Nephron progenitor cell (in vitro differentiated cells): ENCODE measurements at regions not wholly inside any gene's neighbourhood (a gene's known extent, or its start where the extent isn't known, plus 50 kb on each side); places are given as distances from the start of the nearest gene placed in this dataset.

ENCODE experiments used
- DNase-seq: peaks from one replicate; pipeline ENCODE4 v3.0.0; 2021
- H3K27ac Mint-ChIP-seq: 2 replicates; pipeline ENCODE4 v1.8.0; 2021; ENCODE audit warnings: mild to moderate bottlenecking, moderate library complexity, mixed read lengths
- H3K27me3 Mint-ChIP-seq: 2 replicates; pipeline ENCODE4 v1.8.0; 2021; ENCODE audit warnings: mild to moderate bottlenecking, low read depth, mixed read lengths; ENCODE audit not compliant: poor library complexity
- H3K36me3 Mint-ChIP-seq: 2 replicates; pipeline ENCODE4 v1.8.0; 2021; ENCODE audit warnings: low read depth, mixed read lengths
- H3K4me1 Mint-ChIP-seq: 2 replicates; pipeline ENCODE4 v1.8.0; 2021; ENCODE audit warnings: mixed read lengths
- H3K4me3 Mint-ChIP-seq: 2 replicates; pipeline ENCODE4 v1.8.0; 2021; ENCODE audit warnings: mild to moderate bottlenecking, moderate library complexity, mixed read lengths
- H3K9me3 Mint-ChIP-seq: 2 replicates; pipeline ENCODE4 v1.8.0; 2021; ENCODE audit warnings: mild to moderate bottlenecking, moderate library complexity, mixed read lengths
- TF ChIP-seq, protein P1 (sequence below): fragments of 200-600 bp; sonication (generic); IDR thresholded peaks from 2 replicates; pipeline ENCODE4 v1.5.0; 2021; ENCODE audit warnings: antibody characterized with exemption

DNA sequence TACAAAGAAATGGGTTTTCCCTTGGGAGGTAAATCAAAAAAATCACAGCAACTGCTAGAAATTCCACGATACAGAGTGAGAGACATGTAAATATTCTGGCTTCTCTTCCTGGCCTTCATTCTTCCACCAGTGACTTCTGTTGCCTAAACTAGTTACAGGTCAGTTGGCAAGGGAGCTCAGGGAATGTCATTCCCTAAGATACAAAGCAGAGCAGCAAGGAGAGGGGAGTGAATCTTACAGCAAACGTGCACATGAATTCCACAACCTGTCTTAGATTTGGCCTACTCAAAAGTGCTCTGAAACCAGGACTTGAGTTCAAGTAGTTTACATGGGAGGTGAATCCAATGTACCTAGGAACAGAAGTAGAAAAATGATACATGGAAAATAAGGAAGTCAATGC lies 445.3 kb upstream of the LRRC7 start:
- Mint-ChIP-seq H3K27me3 (peaks cover 2% of the 10 kb centered on the region), H3K27ac (no peak overlapping the region), H3K36me3 (peaks cover 27% of the 10 kb centered on the region), H3K9me3 (peaks cover 31% of the 10 kb centered on the region), H3K4me1 (peaks cover 11% of the 10 kb centered on the region), H3K4me3 (no peak overlapping the region)
- no peak for DNase-seq
- TF ChIP-seq, protein P1, sequence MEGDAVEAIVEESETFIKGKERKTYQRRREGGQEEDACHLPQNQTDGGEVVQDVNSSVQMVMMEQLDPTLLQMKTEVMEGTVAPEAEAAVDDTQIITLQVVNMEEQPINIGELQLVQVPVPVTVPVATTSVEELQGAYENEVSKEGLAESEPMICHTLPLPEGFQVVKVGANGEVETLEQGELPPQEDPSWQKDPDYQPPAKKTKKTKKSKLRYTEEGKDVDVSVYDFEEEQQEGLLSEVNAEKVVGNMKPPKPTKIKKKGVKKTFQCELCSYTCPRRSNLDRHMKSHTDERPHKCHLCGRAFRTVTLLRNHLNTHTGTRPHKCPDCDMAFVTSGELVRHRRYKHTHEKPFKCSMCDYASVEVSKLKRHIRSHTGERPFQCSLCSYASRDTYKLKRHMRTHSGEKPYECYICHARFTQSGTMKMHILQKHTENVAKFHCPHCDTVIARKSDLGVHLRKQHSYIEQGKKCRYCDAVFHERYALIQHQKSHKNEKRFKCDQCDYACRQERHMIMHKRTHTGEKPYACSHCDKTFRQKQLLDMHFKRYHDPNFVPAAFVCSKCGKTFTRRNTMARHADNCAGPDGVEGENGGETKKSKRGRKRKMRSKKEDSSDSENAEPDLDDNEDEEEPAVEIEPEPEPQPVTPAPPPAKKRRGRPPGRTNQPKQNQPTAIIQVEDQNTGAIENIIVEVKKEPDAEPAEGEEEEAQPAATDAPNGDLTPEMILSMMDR, result no peak

DNA sequence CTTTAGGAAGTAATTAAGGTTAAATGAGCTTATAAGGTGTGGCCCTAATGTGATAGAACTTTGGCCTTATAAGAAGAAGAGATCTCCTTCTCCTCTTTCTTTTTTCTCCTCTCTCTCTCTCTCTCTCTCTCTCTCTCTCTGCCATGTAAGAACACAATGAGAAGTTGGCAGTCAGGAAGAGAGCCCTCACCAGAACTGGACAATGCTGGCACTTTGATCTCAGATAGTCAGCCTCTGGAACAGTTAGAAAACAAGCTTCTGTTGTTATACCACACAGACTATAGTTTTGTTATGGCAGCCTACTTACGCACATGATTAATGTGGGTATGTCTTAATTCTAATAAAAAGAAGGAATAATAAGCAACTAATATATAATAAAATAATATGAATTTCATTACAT lies 444.2 kb upstream of the LRRC7 start:
- Mint-ChIP-seq H3K27me3 (peaks cover 2% of the 10 kb centered on the region), H3K4me1 (peaks cover 22% of the 10 kb centered on the region), H3K9me3 (peaks cover 22% of the 10 kb centered on the region), H3K4me3 (no peak overlapping the region), H3K27ac (no peak overlapping the region), H3K36me3 (peaks cover 22% of the 10 kb centered on the region)
- TF ChIP-seq, protein P1, result no peak
- no peak for DNase-seq

DNA sequence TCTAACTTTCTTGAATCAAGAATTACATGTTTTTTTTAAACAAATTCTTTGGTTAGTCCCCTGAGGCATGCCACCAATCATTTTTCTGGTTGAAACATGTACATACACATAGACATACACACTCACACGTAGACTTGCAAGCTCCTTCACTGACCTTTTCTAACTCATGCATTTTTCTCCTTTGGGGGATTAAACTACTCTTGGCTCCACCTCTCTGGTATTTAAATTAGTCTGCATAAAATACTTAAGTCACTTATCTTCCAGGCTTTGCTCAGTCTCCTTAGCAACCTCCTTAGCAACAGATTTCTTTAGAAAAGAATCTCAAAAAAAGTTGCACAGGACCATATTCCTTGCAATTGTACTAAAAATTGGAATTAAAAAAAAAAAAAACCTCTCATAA lies 440.9 kb upstream of the LRRC7 start:
- H3K4me3 Mint-ChIP-seq, result no peak overlapping the region
- no peak for DNase-seq
- H3K36me3 Mint-ChIP-seq, result peaks cover under 1% of the 10 kb centered on the region
- no peak overlapping the region for H3K27ac Mint-ChIP-seq
- peaks cover 29% of the 10 kb centered on the region for H3K4me1 Mint-ChIP-seq
- H3K9me3 Mint-ChIP-seq, result peaks cover under 1% of the 10 kb centered on the region
- H3K27me3 Mint-ChIP-seq, result no peaks in the 10 kb centered on the region
- TF ChIP-seq, protein P1, result no peak

DNA sequence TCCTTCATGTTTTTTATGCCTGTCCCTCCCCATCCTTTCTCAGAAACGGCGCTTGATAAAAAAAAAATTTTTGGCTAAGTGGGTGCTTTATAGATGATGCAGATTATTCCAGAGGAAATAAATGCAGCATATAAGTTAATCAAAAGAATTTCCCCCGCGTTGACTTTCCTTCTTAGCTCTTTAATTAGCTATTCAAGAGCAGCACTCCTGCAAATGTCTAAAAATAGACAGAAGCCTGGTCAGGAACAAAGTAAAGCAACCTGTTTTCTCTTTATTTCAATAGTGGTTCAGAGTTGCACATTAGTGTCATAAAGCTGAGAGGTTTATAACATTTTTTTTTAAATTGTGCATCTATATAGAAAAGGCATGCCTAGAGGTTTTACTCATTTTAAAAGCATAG lies 439.5 kb upstream of the LRRC7 start:
- Mint-ChIP-seq H3K27me3 (no peaks in the 10 kb centered on the region), H3K4me1 (peaks cover 29% of the 10 kb centered on the region), H3K4me3 (no peak overlapping the region), H3K9me3 (no peaks in the 10 kb centered on the region), H3K27ac (no peak overlapping the region), H3K36me3 (no peaks in the 10 kb centered on the region)
- DNase-seq, result no peak
- TF ChIP-seq, protein P1, result no peak

DNA sequence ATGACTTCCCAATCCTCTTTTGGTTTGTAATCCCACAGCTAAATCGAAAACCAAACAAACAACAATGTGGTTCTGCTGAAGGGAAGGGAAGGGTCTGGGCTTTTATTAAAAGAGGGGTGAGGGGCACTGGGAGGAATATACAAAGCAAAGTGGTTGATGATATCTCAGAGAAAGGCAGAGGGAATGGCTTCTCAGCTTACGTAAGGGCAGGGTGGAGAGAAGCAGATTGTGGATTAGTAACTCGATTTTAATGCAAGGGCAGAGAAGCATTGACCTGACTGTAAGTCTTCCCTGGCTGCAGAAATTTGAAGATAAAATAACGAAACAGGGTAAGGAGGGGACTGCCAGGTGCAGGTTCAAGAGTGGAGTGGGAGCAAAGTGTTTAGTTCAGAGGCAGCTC lies 438.2 kb upstream of the LRRC7 start:
- TF ChIP-seq, protein P1, result no peak
- Mint-ChIP-seq H3K4me1 (peaks cover 29% of the 10 kb centered on the region), H3K27me3 (no peaks in the 10 kb centered on the region), H3K9me3 (no peaks in the 10 kb centered on the region), H3K36me3 (no peaks in the 10 kb centered on the region), H3K4me3 (no peak overlapping the region), H3K27ac (peak overlapping the region; percentile 81)
- no peak for DNase-seq

DNA sequence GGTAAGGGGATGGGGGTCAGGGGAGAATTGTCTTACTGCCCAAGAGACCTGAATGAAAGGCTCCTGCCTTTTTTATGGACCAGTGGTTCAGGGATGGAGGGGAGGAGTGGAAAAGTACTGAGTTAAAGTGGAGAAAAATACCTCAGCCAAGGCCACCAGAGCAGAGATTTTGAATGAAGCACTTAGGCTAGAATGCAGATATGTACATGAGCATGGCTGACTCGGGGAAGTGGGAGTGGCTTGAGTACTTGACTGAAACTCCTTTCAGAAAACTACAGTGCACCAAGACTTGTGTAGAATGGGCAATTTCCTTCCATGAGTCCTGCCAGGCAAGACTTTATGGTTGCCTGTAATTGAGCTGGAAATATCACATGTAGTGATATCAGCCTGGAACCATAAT lies 429.6 kb upstream of the LRRC7 start:
- Mint-ChIP-seq H3K27me3 (peaks cover 4% of the 10 kb centered on the region), H3K36me3 (peaks cover 11% of the 10 kb centered on the region), H3K27ac (no peak overlapping the region), H3K9me3 (peaks cover 21% of the 10 kb centered on the region), H3K4me3 (no peak overlapping the region), H3K4me1 (peaks cover 4% of the 10 kb centered on the region)
- no peak for DNase-seq
- TF ChIP-seq, protein P1, result no peak
